Esophagus muscularis mucosa (tissue), 4 donors: ENCODE measurements at regions not wholly inside any gene's neighbourhood (a gene's known extent, or its start where the extent isn't known, plus 50 kb on each side); places are given as distances from the start of the nearest gene placed in this dataset.

ENCODE experiments used
- DNase-seq: peaks from one replicate; pipeline ENCODE4 v3.0.0-alpha.2; 2017; ENCODE audit errors: extremely low spot score
- H3K27ac ChIP-seq, 4 donors: fragments of 200-600 bp; sonication (generic); replicated peaks in 1 of 4; 1 replicate in 3 of 4; 2 replicates in 1 of 4; pipeline ENCODE4 v1.5.1; 2016 to 2019; ENCODE audit warnings: mild to moderate bottlenecking in 1 of 4
- H3K27me3 ChIP-seq, 4 donors: fragments of 200-600 bp; sonication (generic); one replicate each; pipeline versions ENCODE4 v1.5.1 to v1.6.0; 2016 to 2019
- H3K36me3 ChIP-seq, 4 donors: fragments of 200-600 bp; sonication (generic); one replicate each; pipeline ENCODE4 v1.5.1; 2016 to 2019
- H3K4me1 ChIP-seq, 4 donors: fragments of 200-600 bp; sonication (generic); one replicate each; pipeline ENCODE4 v1.5.1; 2016 to 2019
- H3K4me3 ChIP-seq, 4 donors: fragments of 200-600 bp; sonication (generic); 1 replicate in 2 of 4; 2 replicates in 2 of 4; pipeline ENCODE4 v1.5.1; 2016 to 2019; ENCODE audit warnings: mild to moderate bottlenecking in 4 of 4, moderate library complexity in 1 of 4
- H3K9me3 ChIP-seq, 4 donors: fragments of 200-600 bp; sonication (generic); 1 replicate in 3 of 4; 2 replicates in 1 of 4; pipeline ENCODE4 v1.5.1; 2016 to 2019
- EP300 ChIP-seq: sonication (generic); formaldehyde crosslinking; IDR thresholded peaks from one replicate; pipeline ENCODE4 v1.6.1; 2017; ENCODE audit warnings: antibody characterized with exemption
- POLR2A ChIP-seq: fragments of 450-650 bp; IDR thresholded peaks from one replicate; pipeline ENCODE4 v1.6.1; 2017; ENCODE audit warnings: antibody characterized with exemption, moderate library complexity, mild to moderate bottlenecking, low read depth
- POLR2AphosphoS5 ChIP-seq, 2 donors: sonication (generic); formaldehyde crosslinking; IDR thresholded peaks; one replicate each; pipeline ENCODE4 v1.6.1; 2017; ENCODE audit warnings: antibody characterized with exemption in 2 of 2
- WGBS: methylation state at CpG from one replicate; pipeline ENCODE4 v1.1.5; 2018; 5-methylcytosine and 5-hydroxymethylcytosine counted together
- intact Hi-C: fragments of 100-400 bp; cut with DNase I; formaldehyde crosslinking; loops from one replicate; pipeline ENCODE4 v1.15.1; 2023
- TF ChIP-seq, protein P1 (sequence below), 3 experiments: fragments of 200-600 bp in 2 of 3; fragments of 450-650 bp in 1 of 3; sonication (generic) in 2 of 3; IDR thresholded peaks; one replicate each; pipeline ENCODE4 v1.5.1; 2017 to 2019; ENCODE audit warnings: antibody characterized with exemption in 3 of 3, mild to moderate bottlenecking in 2 of 3, moderate library complexity in 1 of 3

DNA sequence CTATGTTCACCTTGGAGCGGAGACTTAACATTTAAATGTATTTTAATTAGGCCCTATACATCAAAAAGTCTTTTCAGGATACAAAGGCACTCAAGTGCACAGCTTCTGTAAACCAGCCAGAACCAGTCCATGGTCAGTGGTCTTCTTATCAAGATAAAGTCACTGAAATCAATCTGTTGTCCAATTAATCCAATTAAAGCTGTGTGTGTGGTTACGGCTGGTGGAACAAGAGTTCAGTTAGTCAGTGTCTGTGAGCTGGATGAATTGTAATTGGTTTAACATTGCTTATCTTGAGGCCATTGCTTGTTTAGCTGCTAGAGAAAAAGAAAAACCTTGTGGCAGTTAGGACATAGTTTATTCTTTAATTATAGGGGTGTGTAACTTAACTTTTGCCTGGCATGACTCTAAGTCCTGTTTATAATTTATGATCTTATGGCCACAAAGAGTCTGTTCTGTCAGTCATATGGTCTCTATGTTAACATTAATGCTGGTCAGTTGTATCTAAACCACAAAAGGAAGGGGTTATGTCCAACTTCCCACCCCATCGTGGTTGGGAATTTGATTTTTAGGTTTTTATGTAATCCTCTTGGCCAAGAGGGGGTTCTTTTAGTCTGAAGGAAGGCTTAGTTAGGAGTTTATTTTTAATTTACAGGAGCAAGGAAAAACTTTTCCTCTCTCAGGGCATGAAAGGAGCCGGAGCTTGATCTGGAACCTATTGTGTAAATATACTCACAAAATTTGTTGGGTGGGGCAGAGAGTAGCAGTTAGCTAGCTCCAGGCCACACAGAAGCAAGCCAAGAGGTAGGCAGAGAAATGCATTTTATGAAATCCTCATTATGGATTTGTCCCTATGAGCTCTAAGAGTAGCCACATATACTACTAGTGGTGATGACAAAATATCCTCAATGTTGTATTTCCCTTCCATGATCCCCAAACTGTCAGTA, 665.7 kb upstream of the ACTRT1 start:
- no peaks in the 10 kb centered on the region for H3K4me1 ChIP-seq
- TF ChIP-seq, protein P1, sequence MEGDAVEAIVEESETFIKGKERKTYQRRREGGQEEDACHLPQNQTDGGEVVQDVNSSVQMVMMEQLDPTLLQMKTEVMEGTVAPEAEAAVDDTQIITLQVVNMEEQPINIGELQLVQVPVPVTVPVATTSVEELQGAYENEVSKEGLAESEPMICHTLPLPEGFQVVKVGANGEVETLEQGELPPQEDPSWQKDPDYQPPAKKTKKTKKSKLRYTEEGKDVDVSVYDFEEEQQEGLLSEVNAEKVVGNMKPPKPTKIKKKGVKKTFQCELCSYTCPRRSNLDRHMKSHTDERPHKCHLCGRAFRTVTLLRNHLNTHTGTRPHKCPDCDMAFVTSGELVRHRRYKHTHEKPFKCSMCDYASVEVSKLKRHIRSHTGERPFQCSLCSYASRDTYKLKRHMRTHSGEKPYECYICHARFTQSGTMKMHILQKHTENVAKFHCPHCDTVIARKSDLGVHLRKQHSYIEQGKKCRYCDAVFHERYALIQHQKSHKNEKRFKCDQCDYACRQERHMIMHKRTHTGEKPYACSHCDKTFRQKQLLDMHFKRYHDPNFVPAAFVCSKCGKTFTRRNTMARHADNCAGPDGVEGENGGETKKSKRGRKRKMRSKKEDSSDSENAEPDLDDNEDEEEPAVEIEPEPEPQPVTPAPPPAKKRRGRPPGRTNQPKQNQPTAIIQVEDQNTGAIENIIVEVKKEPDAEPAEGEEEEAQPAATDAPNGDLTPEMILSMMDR (IDR thresholded peaks at IDR 0.05) = no peak
- TF ChIP-seq EP300 = no peak
- no peak for TF ChIP-seq POLR2A
- no peak for TF ChIP-seq POLR2AphosphoS5 (IDR thresholded peaks at IDR 0.05)
- no peak overlapping the region for H3K27ac ChIP-seq
- intact Hi-C loops = no loop called here
- WGBS = 79% methylated on average over 4 of the region's 4 CpGs
- H3K4me3 ChIP-seq = no peak overlapping the region
- no peaks in the 10 kb centered on the region for H3K27me3 ChIP-seq
- H3K9me3 ChIP-seq = no peaks in the 10 kb centered on the region
- DNase-seq = no peak
- H3K36me3 ChIP-seq = no peaks in the 10 kb centered on the region

DNA sequence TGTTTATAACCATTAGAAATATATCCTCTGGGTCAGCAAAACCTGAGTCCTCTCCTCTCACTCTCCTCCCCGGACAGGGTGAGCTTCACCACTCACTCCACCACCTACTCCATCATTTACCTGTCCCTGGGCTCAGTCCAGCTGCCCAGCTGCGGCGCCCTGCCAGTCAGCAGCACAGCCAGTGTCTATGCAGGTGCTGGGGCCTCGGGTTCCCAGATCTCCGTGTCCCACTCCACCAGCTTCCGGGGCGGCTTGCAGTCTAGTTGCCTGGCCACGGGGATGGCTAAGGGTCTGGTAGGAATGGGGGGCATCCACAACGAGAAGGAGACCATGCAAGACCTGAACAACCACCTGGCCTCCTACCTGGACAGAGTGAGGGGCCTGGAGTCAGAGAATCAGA, 662.2 kb upstream of the ACTRT1 start:
- Histone ChIP-seq H3K27ac (no peak overlapping the region), H3K36me3 (no peaks in the 10 kb centered on the region), H3K4me3 (no peak overlapping the region), H3K27me3 (no peaks in the 10 kb centered on the region), H3K4me1 (no peaks in the 10 kb centered on the region), H3K9me3 (no peaks in the 10 kb centered on the region)
- intact Hi-C loops = no loop called here
- TF ChIP-seq EP300 (no peak), POLR2A (no peak), POLR2AphosphoS5 (IDR thresholded peaks at IDR 0.05) (no peak)
- TF ChIP-seq, protein P1 (IDR thresholded peaks at IDR 0.05) = no peak
- WGBS = 69% methylated on average over 4 of the region's 9 CpGs
- DNase-seq = no peak

- Histone ChIP-seq H3K27me3 (no peaks in the 10 kb centered on the region), H3K27ac (no peak overlapping the region), H3K36me3 (no peaks in the 10 kb centered on the region), H3K4me3 (no peak overlapping the region), H3K9me3 (no peaks in the 10 kb centered on the region), H3K4me1 (no peaks in the 10 kb centered on the region)
- intact Hi-C loops = no loop called here
- TF ChIP-seq, protein P1 (IDR thresholded peaks at IDR 0.05) = no peak
- TF ChIP-seq POLR2AphosphoS5 (IDR thresholded peaks at IDR 0.05) (no peak), POLR2A (no peak), EP300 (no peak)
- no peak for DNase-seq
- WGBS = 58% methylated on average over 3 of the region's 3 CpGs
These were observed 647.6 kb upstream of the ACTRT1 start for GRCh38 chrX:128699716-128700285.

GRCh38 chrX:128698573-128699181, 646.5 kb upstream of the ACTRT1 start:
- Histone ChIP-seq H3K9me3 (no peaks in the 10 kb centered on the region), H3K27ac (no peak overlapping the region), H3K27me3 (no peaks in the 10 kb centered on the region), H3K4me3 (no peak overlapping the region), H3K4me1 (no peaks in the 10 kb centered on the region), H3K36me3 (no peaks in the 10 kb centered on the region)
- intact Hi-C loops = no loop called here
- no peak for DNase-seq
- TF ChIP-seq POLR2A (no peak), EP300 (no peak), POLR2AphosphoS5 (IDR thresholded peaks at IDR 0.05) (no peak)
- TF ChIP-seq, protein P1 (IDR thresholded peaks at IDR 0.05) = no peak
- WGBS = 10% methylated on average over 1 of the region's 1 CpG
